HCT116 (cell line): ENCODE measurements at regions not wholly inside any gene's neighbourhood (a gene's known extent, or its start where the extent isn't known, plus 50 kb on each side); places are given as distances from the start of the nearest gene placed in this dataset.

Experiments used
- ATAC-seq: fragments of 200-7000 bp; cut with Tn5 transposase; 2 replicates; pipeline ENCODE4 v1.9.1; 2020; ENCODE audit warnings: mild to moderate bottlenecking, moderate library complexity
- BruUV-seq: library from RNA; stranded (reverse); fragments of 400-500 nt; replicated peaks from 2 replicates; lab custom pipeline; 2021; lab: Mats Ljungman, UMichigan
- CTCF ChIA-PET: fragments of 300-600 bp; sonication (Branson Sonifier 250); formaldehyde crosslinking; loops from one replicate; lab custom pipeline; 2021; ENCODE audit warnings: antibody characterized with exemption; lab: Charles Lee
- POLR2A ChIA-PET: fragments of 300-600, 350-600 bp; sonication (Branson Sonifier 250); formaldehyde crosslinking; loops from one replicate; lab custom pipeline; 2021; ENCODE audit warnings: antibody characterized with exemption; lab: Charles Lee
- RAD21 ChIA-PET, 2 experiments: fragments of 300-600 bp; sonication (Branson Sonifier 250); formaldehyde crosslinking; loops; one replicate each; lab custom pipeline; 2023; ENCODE audit warnings: low total read pairs in 2 of 2; ENCODE audit not compliant: uncharacterized antibody in 2 of 2, unreplicated experiment in 2 of 2, low non-redundant PET in 1 of 2; lab: Charles Lee
- DNase-seq: peaks from one replicate; pipeline ENCODE4 v3.0.0-alpha.2; 2010; ENCODE audit warnings: low read depth, low spot score
- H2AFZ ChIP-seq: fragments of 200-600 bp; shearing (Covaris generic), sonication (generic); 2 replicates; pipeline ENCODE4 v1.6.1; 2017; ENCODE audit warnings: low read depth, mixed run types, mixed read lengths, antibody characterized with exemption, low read length; ENCODE audit not compliant: poor library complexity, severe bottlenecking
- H3K27ac ChIP-seq: 2 replicates; pipeline ENCODE4 v1.5.1; 2012; ENCODE audit warnings: low read depth, low read length
- H3K27me3 ChIP-seq: fragments of 200-600 bp; sonication (generic); 2 replicates; pipeline ENCODE4 v1.6.1; 2016; ENCODE audit warnings: mixed run types, low read length, mixed read lengths; ENCODE audit not compliant: insufficient read depth
- H3K36me3 ChIP-seq, 2 experiments: fragments of 200-500 bp in 1 of 2; fragments of 200-600 bp in 1 of 2; sonication (Bioruptor generic) in 1 of 2; sonication (generic) in 1 of 2; 2 replicates each; pipeline versions ENCODE4 v1.5.1 to v1.6.1; 2014 to 2016; ENCODE audit warnings: low read length in 2 of 2, inconsistent platforms in 1 of 2, mixed read lengths in 1 of 2, mixed run types in 1 of 2; ENCODE audit not compliant: insufficient read depth in 2 of 2, control insufficient read depth in 1 of 2
- H3K4me1 ChIP-seq, 2 experiments: fragments of 200-600 bp in 1 of 2; sonication (generic) in 1 of 2; 2 replicates each; pipeline versions ENCODE4 v1.5.1 to v1.6.1; 2012 to 2017; ENCODE audit warnings: low read length in 2 of 2, inconsistent platforms in 1 of 2, mild to moderate bottlenecking in 1 of 2, mixed read lengths in 1 of 2, mixed run types in 1 of 2, moderate library complexity in 1 of 2; ENCODE audit not compliant: insufficient read depth in 2 of 2, control insufficient read depth in 1 of 2
- H3K4me2 ChIP-seq: fragments of 200-600 bp; sonication (generic); 2 replicates; pipeline ENCODE4 v1.6.1; 2017; ENCODE audit warnings: mixed run types, low read length, mixed read lengths
- H3K4me3 ChIP-seq, 2 experiments: fragments of 200-600 bp in 1 of 2; sonication (generic) in 1 of 2; replicated peaks in 1 of 2; 2 replicates each; pipeline ENCODE4 v1.5.1; 2011 to 2016; ENCODE audit warnings: low read length in 2 of 2, control low read depth in 1 of 2, low read depth in 1 of 2, mild to moderate bottlenecking in 1 of 2, mixed read lengths in 1 of 2, mixed run types in 1 of 2
- H3K79me2 ChIP-seq: fragments of 200-600 bp; sonication (generic); 2 replicates; pipeline ENCODE4 v1.6.1; 2017; ENCODE audit warnings: mild to moderate bottlenecking, mixed run types, low read length, moderate library complexity, mixed read lengths; ENCODE audit not compliant: insufficient read depth
- H3K9ac ChIP-seq: fragments of 200-600 bp; sonication (generic); 2 replicates; pipeline ENCODE4 v1.6.1; 2016; ENCODE audit warnings: low read length, mixed read lengths
- H3K9me2 ChIP-seq: fragments of 200-600 bp; sonication (generic), shearing (Covaris generic); 2 replicates; pipeline ENCODE4 v1.6.1; 2017; ENCODE audit warnings: mixed run types, mild to moderate bottlenecking, moderate library complexity; ENCODE audit not compliant: insufficient read depth
- H3K9me3 ChIP-seq, 2 experiments: fragments of 200-500 bp in 1 of 2; fragments of 200-600 bp in 1 of 2; sonication (Bioruptor generic) in 1 of 2; sonication (generic) in 1 of 2; 2 replicates each; pipeline ENCODE4 v1.6.1; 2014 to 2017; ENCODE audit warnings: low read length in 2 of 2, mixed read lengths in 2 of 2, inconsistent platforms in 1 of 2, low read depth in 1 of 2, mild to moderate bottlenecking in 1 of 2, mixed run types in 1 of 2, moderate library complexity in 1 of 2; ENCODE audit not compliant: control insufficient read depth in 1 of 2, insufficient read depth in 1 of 2
- H4K20me1 ChIP-seq: fragments of 200-600 bp; sonication (generic), shearing (Covaris generic); 2 replicates; pipeline ENCODE4 v1.6.1; 2017; ENCODE audit warnings: mixed run types, mild to moderate bottlenecking, moderate library complexity; ENCODE audit not compliant: insufficient read depth
- ELF1 ChIP-seq: IDR thresholded peaks from 2 replicates; pipeline ENCODE4 v1.6.1; 2012; ENCODE audit warnings: low read depth, borderline replicate concordance
- EZH2 ChIP-seq: fragments of 200-600 bp; sonication (generic); IDR thresholded peaks from 2 replicates; pipeline ENCODE4 v1.6.1; 2017; ENCODE audit warnings: antibody characterized with exemption, mixed run types
- EZH2phosphoT487 ChIP-seq: fragments of 200-600 bp; IDR thresholded peaks from 2 replicates; pipeline ENCODE4 v1.6.1; 2018; ENCODE audit warnings: antibody characterized with exemption, borderline replicate concordance
- RAD21 ChIP-seq: IDR thresholded peaks from 2 replicates; pipeline ENCODE4 v1.6.1; 2012; ENCODE audit warnings: low read depth, mild to moderate bottlenecking
- SIN3A ChIP-seq: IDR thresholded peaks from 2 replicates; pipeline ENCODE4 v1.6.1; 2012; ENCODE audit warnings: low read depth
- SP1 ChIP-seq: IDR thresholded peaks from 2 replicates; pipeline ENCODE4 v1.6.1; 2012; ENCODE audit warnings: low read depth
- intact Hi-C: fragments of 100-400 bp; cut with micrococcal nuclease; formaldehyde crosslinking; loops from 2 replicates; pipeline ENCODE4 v1.10.0; 2022

- ChIA-PET RAD21 (no interaction called here), POLR2A (no interaction called here), CTCF (no interaction called here)
- Histone ChIP-seq H3K4me1 (no peaks in the 10 kb centered on the region), H3K36me3 (no peaks in the 10 kb centered on the region), H3K27me3 (peaks cover 41% of the 10 kb centered on the region), H3K27ac (no peak overlapping the region), H3K9me2 (no peaks in the 10 kb centered on the region), H4K20me1 (no peaks in the 10 kb centered on the region), H2AFZ (no peak overlapping the region), H3K4me2 (no peak overlapping the region), H3K9me3 (no peaks in the 10 kb centered on the region), H3K9ac (no peak overlapping the region), H3K4me3 (no peak overlapping the region), H3K79me2 (no peaks in the 10 kb centered on the region)
- DNase-seq (no peak), ATAC-seq (no peak)
- TF ChIP-seq SP1 = no peak
- no peak for TF ChIP-seq RAD21
- TF ChIP-seq EZH2phosphoT487 = no peak
- TF ChIP-seq SIN3A = no peak
- TF ChIP-seq EZH2 = no peak
- intact Hi-C loops = no loop called here
- BruUV-seq = no TSS peak
Measured at GRCh38 chr9:32854271-32854670, 70.9 kb downstream of the TMEM215 start.

GRCh38 chr9:32855752-32856151 lies 72.4 kb downstream of the TMEM215 start:
- Histone ChIP-seq H3K79me2 (no peaks in the 10 kb centered on the region), H3K4me3 (no peak overlapping the region), H3K9ac (no peak overlapping the region), H3K36me3 (no peaks in the 10 kb centered on the region), H3K9me2 (no peaks in the 10 kb centered on the region), H3K4me2 (no peak overlapping the region), H3K4me1 (no peaks in the 10 kb centered on the region), H4K20me1 (no peaks in the 10 kb centered on the region), H3K9me3 (no peaks in the 10 kb centered on the region), H3K27me3 (peaks cover 32% of the 10 kb centered on the region), H2AFZ (no peak overlapping the region), H3K27ac (no peak overlapping the region)
- ATAC-seq (no peak), DNase-seq (no peak)
- ChIA-PET POLR2A (no interaction called here), CTCF (no interaction called here), RAD21 (no interaction called here)
- no peak for TF ChIP-seq ELF1
- no peak for TF ChIP-seq EZH2phosphoT487
- no TSS peak for BruUV-seq
- intact Hi-C loops = no loop called here
